Cardiac fibroblast (primary cell): ENCODE measurements at regions not wholly inside any gene's neighbourhood (a gene's known extent, or its start where the extent isn't known, plus 50 kb on each side); places are given as distances from the start of the nearest gene placed in this dataset.

ENCODE experiments used
- DNase-seq, 2 donors: peaks; one replicate each; pipeline versions ENCODE4 v3.0.0 to v3.0.0-alpha.2; 2010; ENCODE audit warnings: low read depth in 2 of 2
- H3K4me3 ChIP-seq, 2 donors: replicated peaks in 1 of 2; 1 replicate in 1 of 2; 2 replicates in 1 of 2; pipeline ENCODE4 v1.5.1; 2011; ENCODE audit warnings: low read depth in 2 of 2, low read length in 2 of 2, mild to moderate bottlenecking in 2 of 2, moderate library complexity in 1 of 2
- CTCF ChIP-seq: IDR thresholded peaks from one replicate; pipeline ENCODE4 v1.5.1; 2011; ENCODE audit warnings: low read depth, mild to moderate bottlenecking, low read length, inconsistent platforms

- no peak overlapping the region for H3K4me3 ChIP-seq
- no peak for DNase-seq
- no peak for TF ChIP-seq CTCF
These were observed 136.7 kb downstream of the ZDHHC20 start for GRCh38 chr13:21322327-21322965.
